ENCODE measurements at regions not wholly inside any gene's neighbourhood (a gene's known extent, or its start where the extent isn't known, plus 50 kb on each side); places are given as distances from the start of the nearest gene placed in this dataset.

DNA sequence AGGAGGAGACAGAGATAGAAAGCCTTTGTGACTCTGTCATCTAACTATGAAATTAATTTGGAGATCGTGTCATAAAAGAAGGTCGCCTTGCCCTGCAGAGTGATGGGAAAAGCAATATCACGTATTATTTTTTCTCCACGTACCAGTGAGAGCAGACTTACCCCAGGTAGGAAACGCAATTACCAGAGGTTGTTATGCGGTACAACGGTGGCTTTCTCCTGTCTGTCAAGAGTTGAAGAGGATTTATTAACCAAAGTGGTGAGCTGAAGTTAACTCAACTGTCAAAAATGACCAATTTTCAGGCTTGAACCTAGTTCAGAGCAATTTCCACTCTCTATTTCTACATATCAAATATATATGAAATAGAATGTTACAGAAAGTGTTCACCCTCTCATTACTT is 282.6 kb upstream of the PFKP start:
- no peaks in the 10 kb centered on the region for H3K4me1 ChIP-seq (ENCODE audit: control insufficient read depth in 4 of 4, insufficient read depth in 4 of 4, low read length in 3 of 4)
- H3K36me3 ChIP-seq (ENCODE audit: control insufficient read depth in 4 of 4, insufficient read depth in 3 of 4, low read depth in 1 of 4, low read length in 3 of 4) = no peaks in the 10 kb centered on the region
- TF ChIP-seq, protein P1, sequence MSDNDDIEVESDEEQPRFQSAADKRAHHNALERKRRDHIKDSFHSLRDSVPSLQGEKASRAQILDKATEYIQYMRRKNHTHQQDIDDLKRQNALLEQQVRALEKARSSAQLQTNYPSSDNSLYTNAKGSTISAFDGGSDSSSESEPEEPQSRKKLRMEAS (IDR thresholded peaks at IDR 0.05) = no peak
- no peak for TF ChIP-seq RXRA (IDR thresholded peaks at IDR 0.05)
- TF ChIP-seq RAD21 (IDR thresholded peaks at IDR 0.05) = no peak
- WGBS = 78% methylated on average over 7 of the region's 7 CpGs
- H3K9ac ChIP-seq (ENCODE audit: low read depth in 1 of 2, low read length in 2 of 2) = no peak overlapping the region
- no peaks in the 10 kb centered on the region for H3K9me3 ChIP-seq (ENCODE audit: control insufficient read depth in 4 of 4, low read length in 3 of 4)
- no peaks in the 10 kb centered on the region for H3K27me3 ChIP-seq (ENCODE audit: control insufficient read depth in 4 of 4, insufficient read depth in 4 of 4, low read length in 3 of 4)
- DNase-seq (ENCODE audit: low spot score) = no peak
- no peak overlapping the region for H3K27ac ChIP-seq (ENCODE audit: low read depth in 1 of 2, low read length in 2 of 2)
- H3K4me3 ChIP-seq (ENCODE audit: low read depth in 1 of 3, low read length in 3 of 3) = no peak overlapping the region

DNA sequence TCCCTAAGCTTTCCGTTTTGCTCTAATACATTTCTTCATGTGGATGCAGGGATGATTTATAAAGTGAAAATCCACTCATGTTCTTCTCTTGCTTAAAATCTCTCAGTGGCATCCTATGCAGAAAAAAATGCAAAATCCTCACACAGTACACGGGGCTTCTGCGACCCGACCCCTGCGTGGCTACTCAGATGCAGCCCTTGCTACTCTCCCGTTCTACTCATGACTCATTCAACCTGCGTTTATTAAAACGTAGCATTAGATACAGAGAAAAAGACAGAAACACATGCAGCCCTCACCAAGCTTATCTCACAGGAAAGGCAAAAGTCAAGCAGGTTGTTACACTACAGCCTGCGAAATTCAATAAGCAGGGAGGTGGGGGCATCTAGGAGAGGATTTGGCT is 284.4 kb upstream of the PFKP start:
- no peaks in the 10 kb centered on the region for H3K27me3 ChIP-seq (ENCODE audit: control insufficient read depth in 4 of 4, insufficient read depth in 4 of 4, low read length in 3 of 4)
- TF ChIP-seq RAD21 (IDR thresholded peaks at IDR 0.05) (no peak), YY1 (IDR thresholded peaks at IDR 0.05) (no peak), SP1 (IDR thresholded peaks at IDR 0.05) (no peak), EGR1 (IDR thresholded peaks at IDR 0.05; ENCODE audit: low read depth in 2 of 2) (no peak), FOXA2 (IDR thresholded peaks at IDR 0.05) (no peak), RXRA (IDR thresholded peaks at IDR 0.05) (no peak), TAF1 (conservative IDR thresholded peaks at IDR 0.05) (no peak), HNF4G (IDR thresholded peaks at IDR 0.05) (no peak), FOXA1 (IDR thresholded peaks at IDR 0.05) (no peak)
- DNase-seq (ENCODE audit: low spot score) = no peak
- H3K4me3 ChIP-seq (ENCODE audit: low read depth in 1 of 3, low read length in 3 of 3) = no peak overlapping the region
- no peaks in the 10 kb centered on the region for H3K36me3 ChIP-seq (ENCODE audit: control insufficient read depth in 4 of 4, insufficient read depth in 3 of 4, low read depth in 1 of 4, low read length in 3 of 4)
- no peaks in the 10 kb centered on the region for H3K9me3 ChIP-seq (ENCODE audit: control insufficient read depth in 4 of 4, low read length in 3 of 4)
- H3K4me1 ChIP-seq (ENCODE audit: control insufficient read depth in 4 of 4, insufficient read depth in 4 of 4, low read length in 3 of 4) = no peaks in the 10 kb centered on the region
- H3K9ac ChIP-seq (ENCODE audit: low read depth in 1 of 2, low read length in 2 of 2) = no peak overlapping the region
- 71% methylated on average over 9 of the region's 9 CpGs for WGBS
- no peak overlapping the region for H3K27ac ChIP-seq (ENCODE audit: low read depth in 1 of 2, low read length in 2 of 2)

DNA sequence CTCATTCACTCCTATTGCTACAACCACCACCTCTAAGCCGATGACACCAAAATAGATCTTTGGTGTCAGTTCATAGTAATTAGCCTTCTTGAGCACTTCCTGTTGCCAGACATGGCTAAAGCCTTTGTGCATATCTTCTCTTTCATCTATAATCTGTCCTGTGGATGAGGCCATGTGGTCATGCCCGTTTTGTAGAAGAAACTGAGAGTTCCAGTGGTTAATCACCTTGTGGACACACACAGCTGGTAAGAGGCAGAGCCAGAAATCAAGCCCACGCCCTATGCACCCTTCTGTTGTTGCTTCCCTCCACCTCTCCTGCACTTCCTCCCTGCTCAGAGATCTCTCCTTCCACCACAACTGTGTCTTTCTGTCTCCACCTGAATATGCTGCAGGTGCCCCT is 285.1 kb upstream of the PFKP start:
- Histone ChIP-seq H3K4me3 (ENCODE audit: low read depth in 1 of 3, low read length in 3 of 3) (no peak overlapping the region), H3K9ac (ENCODE audit: low read depth in 1 of 2, low read length in 2 of 2) (no peak overlapping the region), H3K9me3 (ENCODE audit: control insufficient read depth in 4 of 4, low read length in 3 of 4) (no peaks in the 10 kb centered on the region), H3K36me3 (ENCODE audit: control insufficient read depth in 4 of 4, insufficient read depth in 3 of 4, low read depth in 1 of 4, low read length in 3 of 4) (no peaks in the 10 kb centered on the region), H3K27ac (ENCODE audit: low read depth in 1 of 2, low read length in 2 of 2) (no peak overlapping the region), H3K27me3 (ENCODE audit: control insufficient read depth in 4 of 4, insufficient read depth in 4 of 4, low read length in 3 of 4) (no peaks in the 10 kb centered on the region), H3K4me1 (ENCODE audit: control insufficient read depth in 4 of 4, insufficient read depth in 4 of 4, low read length in 3 of 4) (no peaks in the 10 kb centered on the region)
- no peak for TF ChIP-seq TAF1 (conservative IDR thresholded peaks at IDR 0.05)
- TF ChIP-seq, protein P2, sequence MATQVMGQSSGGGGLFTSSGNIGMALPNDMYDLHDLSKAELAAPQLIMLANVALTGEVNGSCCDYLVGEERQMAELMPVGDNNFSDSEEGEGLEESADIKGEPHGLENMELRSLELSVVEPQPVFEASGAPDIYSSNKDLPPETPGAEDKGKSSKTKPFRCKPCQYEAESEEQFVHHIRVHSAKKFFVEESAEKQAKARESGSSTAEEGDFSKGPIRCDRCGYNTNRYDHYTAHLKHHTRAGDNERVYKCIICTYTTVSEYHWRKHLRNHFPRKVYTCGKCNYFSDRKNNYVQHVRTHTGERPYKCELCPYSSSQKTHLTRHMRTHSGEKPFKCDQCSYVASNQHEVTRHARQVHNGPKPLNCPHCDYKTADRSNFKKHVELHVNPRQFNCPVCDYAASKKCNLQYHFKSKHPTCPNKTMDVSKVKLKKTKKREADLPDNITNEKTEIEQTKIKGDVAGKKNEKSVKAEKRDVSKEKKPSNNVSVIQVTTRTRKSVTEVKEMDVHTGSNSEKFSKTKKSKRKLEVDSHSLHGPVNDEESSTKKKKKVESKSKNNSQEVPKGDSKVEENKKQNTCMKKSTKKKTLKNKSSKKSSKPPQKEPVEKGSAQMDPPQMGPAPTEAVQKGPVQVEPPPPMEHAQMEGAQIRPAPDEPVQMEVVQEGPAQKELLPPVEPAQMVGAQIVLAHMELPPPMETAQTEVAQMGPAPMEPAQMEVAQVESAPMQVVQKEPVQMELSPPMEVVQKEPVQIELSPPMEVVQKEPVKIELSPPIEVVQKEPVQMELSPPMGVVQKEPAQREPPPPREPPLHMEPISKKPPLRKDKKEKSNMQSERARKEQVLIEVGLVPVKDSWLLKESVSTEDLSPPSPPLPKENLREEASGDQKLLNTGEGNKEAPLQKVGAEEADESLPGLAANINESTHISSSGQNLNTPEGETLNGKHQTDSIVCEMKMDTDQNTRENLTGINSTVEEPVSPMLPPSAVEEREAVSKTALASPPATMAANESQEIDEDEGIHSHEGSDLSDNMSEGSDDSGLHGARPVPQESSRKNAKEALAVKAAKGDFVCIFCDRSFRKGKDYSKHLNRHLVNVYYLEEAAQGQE (IDR thresholded peaks at IDR 0.05) = no peak
- no peak for TF ChIP-seq RAD21 (IDR thresholded peaks at IDR 0.05)
- TF ChIP-seq GABPA (IDR thresholded peaks at IDR 0.05 in 1 of 2, conservative IDR thresholded peaks at IDR 0.05 in 1 of 2) = no peak
- TF ChIP-seq HNF4G (IDR thresholded peaks at IDR 0.05) = no peak
- TF ChIP-seq EGR1 (IDR thresholded peaks at IDR 0.05; ENCODE audit: low read depth in 2 of 2) = no peak
- TF ChIP-seq FOXA1 (IDR thresholded peaks at IDR 0.05) = no peak
- TF ChIP-seq HNF4A (conservative IDR thresholded peaks at IDR 0.05) = no peak
- TF ChIP-seq, protein P1 (IDR thresholded peaks at IDR 0.05) = no peak
- TF ChIP-seq YY1 (IDR thresholded peaks at IDR 0.05) = no peak
- DNase-seq (ENCODE audit: low spot score) = no peak
- WGBS = 60% methylated on average over 3 of the region's 3 CpGs
